Mesodermal cell (in vitro differentiated cells): ENCODE measurements at regions not wholly inside any gene's neighbourhood (a gene's known extent, or its start where the extent isn't known, plus 50 kb on each side); places are given as distances from the start of the nearest gene placed in this dataset.

Experiments used
- H3K27ac ChIP-seq: 2 replicates; pipeline ENCODE4 v1.7.0; 2013; ENCODE audit warnings: mild to moderate bottlenecking, low read depth, low read length, moderate library complexity; ENCODE audit not compliant: severe bottlenecking
- H3K36me3 ChIP-seq: 2 replicates; pipeline ENCODE4 v1.7.1; 2013; ENCODE audit warnings: mild to moderate bottlenecking, low read length, moderate library complexity; ENCODE audit not compliant: control insufficient read depth, insufficient read depth
- H3K4me1 ChIP-seq: one replicate; pipeline ENCODE4 v1.7.1; 2013; ENCODE audit warnings: mild to moderate bottlenecking, low read length; ENCODE audit not compliant: insufficient read depth, control insufficient read depth, poor library complexity, severe bottlenecking
- H3K4me3 ChIP-seq: 2 replicates; pipeline ENCODE4 v1.7.0; 2013; ENCODE audit warnings: low read length, control low read depth, mild to moderate bottlenecking; ENCODE audit not compliant: insufficient read depth, poor library complexity, severe bottlenecking; ENCODE audit errors: extremely low read depth
- H3K9me3 ChIP-seq: 2 replicates; pipeline ENCODE4 v1.7.1; 2013; ENCODE audit warnings: mild to moderate bottlenecking, low read length, moderate library complexity; ENCODE audit not compliant: control insufficient read depth
- WGBS, 2 experiments: methylation state at CpG; one replicate each; pipeline ENCODE4 v1.1.5; 2013; ENCODE audit warnings: missing lambda C conversion rate in 2 of 2; ENCODE audit not compliant: insufficient coverage in 2 of 2; 5-methylcytosine and 5-hydroxymethylcytosine counted together

DNA sequence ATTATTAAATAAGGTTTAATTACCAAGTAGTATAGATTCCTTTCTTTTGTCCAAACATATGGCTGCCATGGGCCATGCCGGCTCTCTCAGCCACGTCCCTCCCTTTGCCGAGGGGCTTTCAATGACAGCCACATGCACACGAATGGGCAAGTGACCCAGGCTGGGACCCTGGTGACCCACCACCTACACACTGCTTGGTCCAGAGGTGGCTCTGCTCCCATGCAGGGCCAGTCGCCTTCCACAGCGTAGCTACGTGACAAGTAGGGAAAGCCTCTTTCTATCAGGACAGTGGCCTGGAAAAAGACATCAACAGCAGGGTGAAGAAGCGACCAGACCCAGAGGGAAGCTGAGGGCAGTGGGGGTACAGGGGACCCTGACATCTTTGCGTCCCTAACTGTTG lies 152.8 kb upstream of the CST7 start:
- Histone ChIP-seq H3K36me3 (no peaks in the 10 kb centered on the region), H3K4me3 (no peak overlapping the region), H3K4me1 (peaks cover 19% of the 10 kb centered on the region), H3K27ac (no peak overlapping the region), H3K9me3 (no peaks in the 10 kb centered on the region)
- 98 to 100% methylated on average over 7 of the region's 9 CpGs for WGBS, 2 experiments

DNA sequence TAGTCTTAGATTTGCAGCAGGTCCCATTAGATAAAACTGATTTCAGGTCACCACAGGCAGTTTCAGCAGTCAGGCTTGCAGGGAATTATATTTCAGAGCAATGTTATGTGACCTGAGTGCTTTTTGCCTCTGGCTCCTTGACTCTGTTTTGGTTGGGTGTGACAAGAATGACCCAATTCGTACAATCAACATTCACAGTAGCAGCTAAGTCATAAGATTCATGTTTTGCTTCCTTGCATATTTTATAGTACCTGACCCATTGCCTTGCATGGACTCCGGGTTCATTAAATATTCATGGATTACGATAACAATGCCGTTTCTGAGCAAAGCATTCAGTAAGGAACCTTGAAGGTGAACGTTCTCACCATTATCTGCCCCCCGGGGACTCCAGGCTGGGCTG lies 152.0 kb upstream of the CST7 start:
- 86 to 96% methylated on average over 4 to 5 of the region's 6 CpGs for WGBS, 2 experiments
- H3K4me3 ChIP-seq: no peak overlapping the region
- H3K9me3 ChIP-seq: no peaks in the 10 kb centered on the region
- H3K4me1 ChIP-seq: peaks cover 19% of the 10 kb centered on the region
- no peaks in the 10 kb centered on the region for H3K36me3 ChIP-seq
- no peak overlapping the region for H3K27ac ChIP-seq

DNA sequence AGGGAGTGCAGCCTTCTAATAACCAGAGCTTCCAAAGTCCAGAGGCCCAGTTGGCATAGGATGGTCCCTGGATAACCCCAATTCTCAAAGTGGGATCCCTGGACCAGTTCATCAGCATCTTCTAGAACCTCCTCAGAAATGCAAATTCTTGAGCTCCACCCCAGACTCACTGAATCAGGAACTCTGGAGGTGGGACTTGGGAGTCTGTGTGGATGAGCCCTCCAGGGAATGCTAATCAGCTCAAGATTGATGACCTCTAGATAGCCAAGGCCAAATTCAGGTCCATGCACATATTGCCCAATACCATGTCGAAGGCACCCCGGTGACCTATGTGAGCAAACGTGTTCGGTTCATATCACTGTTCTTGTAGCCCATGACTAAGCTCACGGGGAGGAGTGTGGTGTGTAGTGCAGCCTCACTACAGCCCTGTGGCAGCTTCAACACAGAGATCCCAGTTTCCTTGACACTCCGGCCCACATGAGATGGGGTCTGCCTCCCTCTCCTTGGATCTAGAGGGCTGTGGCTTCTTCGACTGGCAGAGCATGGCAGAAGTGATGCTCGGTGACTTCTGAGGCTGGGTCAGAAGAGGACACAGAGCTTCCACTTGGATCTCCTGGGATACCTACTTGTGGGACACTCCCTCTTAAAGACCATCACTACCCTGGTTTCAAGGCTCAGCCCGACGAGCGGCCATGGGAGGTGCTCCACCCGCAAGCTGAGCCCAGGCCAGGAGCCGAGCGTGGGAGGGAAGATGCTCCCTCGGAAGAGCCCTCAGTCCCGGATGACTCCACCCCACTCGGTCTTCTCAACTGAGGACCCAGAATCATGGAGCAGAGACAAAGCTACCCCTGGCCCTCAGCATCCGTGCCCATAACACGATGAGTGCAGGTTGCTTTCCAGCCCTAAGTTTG lies 151.1 kb upstream of the CST7 start:
- H3K4me3 ChIP-seq: no peak overlapping the region
- no peak overlapping the region for H3K27ac ChIP-seq
- H3K9me3 ChIP-seq: no peaks in the 10 kb centered on the region
- WGBS, 2 experiments: 92 to 93% methylated on average over 13 to 18 of the region's 19 CpGs
- H3K36me3 ChIP-seq: no peaks in the 10 kb centered on the region
- peaks cover 19% of the 10 kb centered on the region for H3K4me1 ChIP-seq

DNA sequence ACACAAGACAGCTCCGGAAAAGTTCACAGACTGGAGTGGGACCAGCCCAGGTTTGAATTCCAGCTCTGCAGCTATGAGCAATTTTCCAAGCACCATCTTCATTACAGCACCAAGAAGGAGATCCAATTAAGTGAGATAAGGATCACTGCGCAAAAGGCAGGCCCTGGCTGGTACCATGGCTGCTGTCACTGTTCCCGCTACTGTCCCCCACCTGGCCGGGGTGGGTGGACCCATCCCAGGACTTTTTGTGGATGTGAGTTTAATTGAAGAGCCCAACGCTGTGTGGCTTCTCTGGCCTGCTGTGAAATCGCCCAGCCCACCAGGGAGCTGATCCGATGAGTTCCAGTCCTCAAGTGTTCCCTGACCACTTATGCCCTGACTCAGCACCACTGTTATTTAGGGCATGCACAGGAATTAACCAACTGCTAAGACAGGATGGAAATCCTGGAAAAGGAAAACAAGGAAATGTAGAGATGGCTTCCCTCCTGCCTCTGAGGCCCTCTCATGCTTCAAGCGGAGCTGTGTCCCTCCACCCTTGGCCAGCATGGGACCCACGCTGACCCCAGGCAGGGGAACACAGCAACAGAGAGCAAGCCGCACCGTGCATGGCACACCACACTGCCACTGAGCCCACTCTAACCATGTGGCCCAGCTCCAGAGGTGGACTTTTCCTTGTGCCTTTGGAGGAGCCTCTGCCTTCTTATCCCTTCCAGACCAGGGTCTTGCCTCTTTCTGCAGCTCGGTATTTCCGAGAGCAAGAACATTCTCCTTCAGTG lies 150.0 kb upstream of the CST7 start:
- 91 to 97% methylated on average over 8 to 13 of the region's 13 CpGs for WGBS, 2 experiments
- peaks cover 19% of the 10 kb centered on the region for H3K4me1 ChIP-seq
- H3K9me3 ChIP-seq: no peaks in the 10 kb centered on the region
- H3K4me3 ChIP-seq: no peak overlapping the region
- H3K36me3 ChIP-seq: no peaks in the 10 kb centered on the region
- no peak overlapping the region for H3K27ac ChIP-seq

DNA sequence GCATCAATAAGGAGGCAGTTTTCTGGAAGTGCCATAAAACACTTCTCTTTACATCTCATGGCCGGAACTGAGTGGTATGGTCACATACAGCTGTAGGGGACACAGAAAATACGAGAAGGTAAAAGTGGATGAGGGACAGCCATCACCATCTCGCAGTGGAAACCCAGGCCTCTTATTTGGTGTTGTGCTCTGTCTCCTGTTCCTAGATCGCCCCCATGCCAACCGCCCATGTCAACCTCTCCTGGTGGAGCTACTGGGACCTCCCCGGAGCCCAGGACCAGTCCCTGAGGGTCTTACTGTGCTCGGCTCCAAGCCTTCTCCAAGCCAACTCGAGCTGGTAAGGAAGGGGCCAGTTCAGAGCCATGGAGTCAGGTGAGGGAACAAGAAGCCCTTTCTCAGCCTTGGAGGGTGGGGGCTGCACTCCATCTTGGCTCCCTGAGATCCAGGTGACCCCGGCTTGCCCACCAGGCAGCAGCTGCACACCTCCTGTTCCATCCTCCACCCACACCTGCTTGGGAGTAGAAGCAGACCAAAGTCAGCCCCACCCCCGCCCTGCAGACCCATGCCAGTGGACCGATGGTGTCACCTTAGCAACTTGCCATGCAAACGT lies 149.0 kb upstream of the CST7 start:
- no peak overlapping the region for H3K27ac ChIP-seq
- no peaks in the 10 kb centered on the region for H3K9me3 ChIP-seq
- peaks cover 18% of the 10 kb centered on the region for H3K4me1 ChIP-seq
- no peak overlapping the region for H3K4me3 ChIP-seq
- WGBS, 2 experiments: 92 to 96% methylated on average over 9 to 12 of the region's 12 CpGs
- H3K36me3 ChIP-seq: no peaks in the 10 kb centered on the region

DNA sequence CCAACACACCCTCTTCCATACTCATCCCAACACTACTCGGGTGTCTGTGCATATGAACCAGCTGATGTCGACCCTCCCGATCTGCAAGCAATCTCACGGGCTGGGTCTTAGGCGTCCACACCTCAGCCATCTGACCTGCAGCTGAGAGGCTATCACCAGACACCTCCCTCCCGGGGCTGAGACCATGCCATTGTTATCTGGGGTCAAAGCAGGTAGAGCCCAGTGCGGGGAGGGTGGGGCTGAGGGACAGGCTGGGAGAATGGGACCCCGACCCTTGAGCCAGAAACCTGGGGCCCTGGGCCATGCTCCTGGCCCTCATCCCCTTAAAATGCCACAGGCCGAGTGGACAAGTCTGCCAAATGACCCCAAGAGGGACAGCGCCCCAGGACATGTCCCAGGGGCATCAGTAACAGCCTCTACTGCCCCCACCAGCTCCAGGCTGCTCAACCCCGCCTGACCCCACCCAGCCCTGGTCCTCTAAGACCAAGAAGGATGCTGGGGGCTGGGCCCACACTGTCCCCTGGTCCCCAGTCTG lies 146.7 kb upstream of the CST7 start:
- WGBS, 2 experiments: 79 to 87% methylated on average over 8 of the region's 11 CpGs
- no peaks in the 10 kb centered on the region for H3K36me3 ChIP-seq
- no peaks in the 10 kb centered on the region for H3K9me3 ChIP-seq
- H3K27ac ChIP-seq: no peak overlapping the region
- peaks cover 12% of the 10 kb centered on the region for H3K4me1 ChIP-seq
- no peak overlapping the region for H3K4me3 ChIP-seq

DNA sequence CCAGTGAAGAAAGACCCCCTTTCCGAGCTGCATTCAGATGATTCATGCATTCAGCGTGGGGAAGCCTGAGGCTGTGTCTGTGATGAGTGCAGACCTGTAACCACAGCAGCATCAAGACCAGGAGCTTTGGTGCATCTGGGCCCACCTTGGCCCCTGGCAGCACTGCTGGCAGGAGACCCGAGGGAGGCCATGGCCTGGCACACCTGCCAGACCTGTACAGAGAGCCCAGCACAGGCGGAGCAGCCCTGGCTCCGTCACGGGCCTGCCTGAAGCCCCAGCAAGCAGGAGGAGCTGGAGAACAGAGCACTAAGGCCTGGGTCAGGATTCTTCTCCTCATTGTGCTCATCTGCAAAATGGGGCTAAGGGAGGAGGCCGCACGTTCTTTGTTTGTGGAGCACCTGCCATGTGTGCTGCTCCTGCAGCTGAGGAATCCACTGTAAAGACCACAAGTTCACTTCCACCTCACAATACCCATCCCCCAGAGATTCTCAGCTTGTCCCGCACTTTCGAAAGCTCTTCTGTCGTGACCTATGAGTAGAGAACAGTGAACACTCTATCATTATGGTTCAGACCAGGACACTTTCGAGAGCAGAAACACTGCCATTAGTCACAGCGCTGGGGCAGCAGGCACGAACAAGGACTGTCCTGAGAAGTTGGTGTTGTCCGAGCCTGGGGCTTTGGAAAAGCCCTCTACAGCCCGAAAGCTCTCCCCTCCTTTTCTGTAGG lies 144.4 kb upstream of the CST7 start:
- no peak overlapping the region for H3K4me3 ChIP-seq
- 92 to 93% methylated on average over 12 to 13 of the region's 16 CpGs for WGBS, 2 experiments
- H3K4me1 ChIP-seq: no peaks in the 10 kb centered on the region
- H3K27ac ChIP-seq: no peak overlapping the region
- H3K36me3 ChIP-seq: no peaks in the 10 kb centered on the region
- H3K9me3 ChIP-seq: no peaks in the 10 kb centered on the region

DNA sequence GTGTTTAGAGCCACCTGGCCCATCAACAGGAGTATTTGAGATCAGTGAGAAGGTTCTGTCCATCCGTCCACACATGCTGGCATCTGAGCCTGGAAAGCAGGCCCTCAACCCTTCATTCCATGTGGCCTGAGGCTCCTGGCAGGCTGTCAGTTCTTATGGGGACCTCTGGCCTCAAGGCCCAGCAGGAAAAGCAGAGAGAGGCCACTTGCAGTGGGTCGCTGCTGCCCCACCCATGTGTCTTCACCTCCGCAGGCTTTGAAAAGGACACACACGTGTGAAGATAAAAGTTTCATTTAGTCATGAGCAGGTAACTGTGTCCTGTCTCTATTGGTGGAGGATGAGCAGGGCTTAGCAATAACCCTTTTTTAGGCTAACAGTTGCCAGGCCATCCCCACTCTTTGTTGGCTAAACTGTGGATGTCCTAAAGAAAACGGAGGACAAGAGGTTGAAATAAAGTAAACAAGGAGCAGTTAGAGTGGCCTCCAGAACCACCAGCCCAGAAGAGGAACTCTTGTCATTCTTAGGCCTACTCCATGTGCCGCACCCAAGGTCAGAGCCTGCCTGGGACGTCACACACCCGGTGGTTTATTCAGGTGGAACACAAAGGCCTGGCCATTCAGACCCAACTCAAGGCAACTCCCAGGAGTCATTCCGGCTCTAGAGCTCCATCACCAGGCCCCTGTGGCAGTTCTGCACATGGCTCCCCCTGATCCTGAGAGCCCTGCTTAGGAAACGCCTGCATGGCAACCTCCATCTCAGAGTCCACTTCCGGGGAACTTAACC lies 143.4 kb upstream of the CST7 start:
- Histone ChIP-seq H3K9me3 (no peaks in the 10 kb centered on the region), H3K27ac (no peak overlapping the region), H3K36me3 (no peaks in the 10 kb centered on the region), H3K4me3 (no peak overlapping the region), H3K4me1 (no peaks in the 10 kb centered on the region)
- WGBS, 2 experiments: 92 to 95% methylated on average over 10 of the region's 11 CpGs

DNA sequence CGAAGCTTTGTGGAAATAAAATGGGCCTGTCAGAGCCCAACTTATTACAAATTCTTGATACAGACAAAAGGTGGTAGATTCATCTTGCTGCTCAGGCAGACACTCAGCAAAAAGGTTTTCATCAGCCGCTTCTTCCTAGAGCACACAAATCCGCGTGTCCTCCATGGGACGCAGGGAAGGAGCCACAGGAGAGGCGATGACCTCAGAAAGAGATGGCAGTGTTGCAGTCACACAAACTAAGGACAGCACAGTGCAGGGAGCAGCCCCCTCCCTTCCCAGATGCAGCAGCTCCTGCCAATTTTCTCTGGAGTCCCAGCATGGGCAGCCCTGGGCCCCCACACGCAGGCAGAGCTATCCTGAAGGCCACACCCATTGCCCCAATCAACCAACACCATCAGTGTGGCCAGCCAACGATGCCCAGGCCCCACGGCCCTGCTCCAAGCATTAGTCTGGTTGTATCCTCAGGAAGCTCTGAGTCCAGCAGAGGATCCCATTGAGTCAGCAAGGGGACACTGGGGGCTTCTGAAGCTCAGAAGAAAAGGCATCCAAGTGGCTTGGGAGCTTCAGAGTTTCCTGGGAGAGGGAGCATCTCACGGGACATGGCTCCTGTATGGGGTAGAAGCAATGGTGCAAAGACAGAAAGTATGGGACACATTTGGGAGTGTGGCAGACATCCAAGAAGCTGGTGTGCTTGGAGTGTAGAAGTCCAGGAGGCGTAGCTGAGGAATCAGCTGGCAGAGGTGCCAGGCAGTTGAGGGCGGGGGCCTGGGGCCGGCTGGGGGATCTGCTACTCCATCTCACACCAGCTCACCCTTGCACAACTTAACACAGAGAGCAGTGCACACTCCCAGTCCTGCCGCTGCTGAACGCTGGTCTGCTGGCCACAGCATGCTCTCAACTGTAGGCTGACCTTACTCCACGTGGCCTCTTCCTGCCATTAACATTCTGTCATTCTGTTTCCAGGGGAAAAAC lies 142.1 kb upstream of the CST7 start:
- no peak overlapping the region for H3K27ac ChIP-seq
- H3K36me3 ChIP-seq: no peaks in the 10 kb centered on the region
- 90 to 92% methylated on average over 12 of the region's 16 CpGs for WGBS, 2 experiments
- H3K4me3 ChIP-seq: no peak overlapping the region
- H3K4me1 ChIP-seq: peaks cover 3% of the 10 kb centered on the region
- no peaks in the 10 kb centered on the region for H3K9me3 ChIP-seq
